Sigmoid colon (tissue), 6 donors: ENCODE measurements at regions not wholly inside any gene's neighbourhood (a gene's known extent, or its start where the extent isn't known, plus 50 kb on each side); places are given as distances from the start of the nearest gene placed in this dataset.

ENCODE experiments used
- DNase-seq: peaks from one replicate; pipeline ENCODE4 v3.0.0-alpha.2; 2019
- H3K27ac ChIP-seq, 4 donors: fragments of 200-600 bp; sonication (generic); one replicate each; pipeline ENCODE4 v1.5.1; 2016 to 2019; ENCODE audit warnings: mild to moderate bottlenecking in 1 of 4
- H3K27me3 ChIP-seq, 3 donors: fragments of 200-600 bp; sonication (generic); one replicate each; pipeline ENCODE4 v1.5.1; 2019; ENCODE audit warnings: mild to moderate bottlenecking in 1 of 3
- H3K36me3 ChIP-seq, 4 donors: fragments of 200-600 bp; sonication (generic); one replicate each; pipeline ENCODE4 v1.5.1; 2016 to 2019
- H3K4me1 ChIP-seq, 4 donors: fragments of 200-600 bp; sonication (generic); one replicate each; pipeline ENCODE4 v1.5.1; 2017 to 2019
- H3K4me3 ChIP-seq, 4 donors: fragments of 200-600 bp; sonication (generic); one replicate each; pipeline ENCODE4 v1.5.1; 2017 to 2019; ENCODE audit warnings: mild to moderate bottlenecking in 2 of 4, moderate library complexity in 1 of 4
- H3K9me3 ChIP-seq, 4 donors: fragments of 200-600 bp in 3 of 4; sonication (generic) in 3 of 4; one replicate each; pipeline versions ENCODE4 v1.5.1 to v1.6.1; 2013 to 2019
- CTCF ChIP-seq, 4 experiments: fragments of 450-650 bp in 3 of 4; fragments of 200-600 bp in 1 of 4; IDR thresholded peaks; one replicate each; pipeline ENCODE4 v1.5.1; 2016 to 2019; ENCODE audit warnings: antibody characterized with exemption in 4 of 4, mild to moderate bottlenecking in 3 of 4, moderate library complexity in 2 of 4
- EP300 ChIP-seq, 4 donors: sonication (generic); formaldehyde crosslinking; IDR thresholded peaks; one replicate each; pipeline ENCODE4 v1.6.1; 2017; ENCODE audit warnings: antibody characterized with exemption in 4 of 4
- POLR2A ChIP-seq, 2 donors: fragments of 450-650 bp; IDR thresholded peaks; one replicate each; pipeline ENCODE4 v1.6.1; 2016; ENCODE audit warnings: antibody characterized with exemption in 2 of 2, mild to moderate bottlenecking in 2 of 2, moderate library complexity in 2 of 2
- POLR2AphosphoS5 ChIP-seq, 4 donors: sonication (generic); formaldehyde crosslinking; IDR thresholded peaks; one replicate each; pipeline ENCODE4 v1.6.1; 2017; ENCODE audit warnings: antibody characterized with exemption in 4 of 4
- WGBS, 2 donors: extraction: QIAGEN DNeasy Blood & Tissue Kit; methylation state at CpG; one replicate each; pipeline ENCODE4 v1.1.7; 2013; 5-methylcytosine and 5-hydroxymethylcytosine counted together
- intact Hi-C: fragments of 100-400 bp; cut with DNase I; formaldehyde crosslinking; loops from one replicate; pipeline ENCODE4 v1.15.1; 2023
- donor health status: healthy with polysubstance abuse.
- donor health status: healthy.

DNA sequence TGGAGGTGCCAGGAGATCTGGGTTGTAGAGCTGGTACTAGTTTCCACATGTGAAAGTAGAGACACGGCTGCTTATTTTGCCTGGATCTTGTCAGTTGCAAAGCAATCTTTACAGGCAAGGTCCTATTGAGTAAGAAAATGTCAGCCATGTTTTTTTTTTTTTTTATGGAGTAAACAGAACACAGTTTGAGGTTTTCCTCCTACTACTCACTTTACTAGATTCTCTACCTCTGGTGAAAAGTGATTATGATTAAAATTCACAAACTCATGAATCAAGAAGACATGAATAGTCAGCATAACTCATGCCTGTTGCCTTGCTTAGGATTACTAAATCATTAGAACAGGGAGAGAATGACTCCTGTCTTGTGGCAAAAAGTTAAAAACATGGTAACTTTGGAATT is 70.1 kb upstream of the PNPT1 start:
- Histone ChIP-seq H3K4me1 (peaks cover 0 to 11% (median 5%) of the 10 kb centered on the region in 4 donors), H3K4me3 (no peak overlapping the region), H3K27ac (no peak overlapping the region), H3K9me3 (no peaks in the 10 kb centered on the region), H3K27me3 (no peaks in the 10 kb centered on the region), H3K36me3 (no peaks in the 10 kb centered on the region)
- TF ChIP-seq CTCF (IDR thresholded peaks at IDR 0.05): no peak
- no peak for TF ChIP-seq POLR2A (IDR thresholded peaks at IDR 0.05)
- no peak for TF ChIP-seq EP300 (IDR thresholded peaks at IDR 0.05)
- TF ChIP-seq POLR2AphosphoS5 (IDR thresholded peaks at IDR 0.05): no peak
- 91 to 95% methylated on average over 1 of the region's 1 CpG for WGBS, 2 donors
- DNase-seq: no peak
- intact Hi-C loops: no loop called here

- Histone ChIP-seq H3K4me3 (no peak overlapping the region), H3K4me1 (peaks cover 0 to 11% (median 5%) of the 10 kb centered on the region in 4 donors), H3K27ac (peak overlapping the region in 2 of 4 donors; percentile 4 to 30), H3K36me3 (no peaks in the 10 kb centered on the region), H3K9me3 (no peaks in the 10 kb centered on the region), H3K27me3 (no peaks in the 10 kb centered on the region)
- 84 to 89% methylated on average over 2 of the region's 2 CpGs for WGBS, 2 donors
- no peak for TF ChIP-seq POLR2AphosphoS5 (IDR thresholded peaks at IDR 0.05)
- TF ChIP-seq EP300 (IDR thresholded peaks at IDR 0.05): no peak
- TF ChIP-seq POLR2A (IDR thresholded peaks at IDR 0.05): no peak
- TF ChIP-seq CTCF (IDR thresholded peaks at IDR 0.05): no peak
- DNase-seq: no peak
- intact Hi-C loops: no loop called here
Observed at GRCh38 chr2:55761526-55761925, 67.9 kb upstream of the PNPT1 start.

GRCh38 chr2:55761024-55761423 is 67.4 kb upstream of the PNPT1 start:
- H3K27ac ChIP-seq: peak overlapping the region in 2 of 4 donors; percentile 4 to 30
- DNase-seq: no peak
- H3K36me3 ChIP-seq: no peaks in the 10 kb centered on the region
- H3K27me3 ChIP-seq: no peaks in the 10 kb centered on the region
- H3K4me3 ChIP-seq: no peak overlapping the region
- TF ChIP-seq POLR2AphosphoS5 (IDR thresholded peaks at IDR 0.05): no peak
- TF ChIP-seq POLR2A (IDR thresholded peaks at IDR 0.05): no peak
- no peak for TF ChIP-seq CTCF (IDR thresholded peaks at IDR 0.05)
- TF ChIP-seq EP300 (IDR thresholded peaks at IDR 0.05): no peak
- no peaks in the 10 kb centered on the region for H3K9me3 ChIP-seq
- intact Hi-C loops: no loop called here
- peaks cover 0 to 11% (median 5%) of the 10 kb centered on the region in 4 donors for H3K4me1 ChIP-seq

- H3K4me3 ChIP-seq: no peak overlapping the region
- H3K27me3 ChIP-seq: no peaks in the 10 kb centered on the region
- 90 to 95% methylated on average over 2 of the region's 2 CpGs for whole genome bisulfite sequencing, 2 donors
- H3K36me3 ChIP-seq: no peaks in the 10 kb centered on the region
- H3K27ac ChIP-seq: no peak overlapping the region
- intact Hi-C loops: no loop called here
- no peaks in the 10 kb centered on the region for H3K9me3 ChIP-seq
- H3K4me1 ChIP-seq: peaks cover 0 to 11% (median 5%) of the 10 kb centered on the region in 4 donors
- TF ChIP-seq CTCF (IDR thresholded peaks at IDR 0.05): no peak
- no peak for TF ChIP-seq EP300 (IDR thresholded peaks at IDR 0.05)
- no peak for TF ChIP-seq POLR2AphosphoS5 (IDR thresholded peaks at IDR 0.05)
- TF ChIP-seq POLR2A (IDR thresholded peaks at IDR 0.05): no peak
- no peak for DNase-seq
Observed at GRCh38 chr2:55760125-55760524, 66.5 kb upstream of the PNPT1 start.

DNA sequence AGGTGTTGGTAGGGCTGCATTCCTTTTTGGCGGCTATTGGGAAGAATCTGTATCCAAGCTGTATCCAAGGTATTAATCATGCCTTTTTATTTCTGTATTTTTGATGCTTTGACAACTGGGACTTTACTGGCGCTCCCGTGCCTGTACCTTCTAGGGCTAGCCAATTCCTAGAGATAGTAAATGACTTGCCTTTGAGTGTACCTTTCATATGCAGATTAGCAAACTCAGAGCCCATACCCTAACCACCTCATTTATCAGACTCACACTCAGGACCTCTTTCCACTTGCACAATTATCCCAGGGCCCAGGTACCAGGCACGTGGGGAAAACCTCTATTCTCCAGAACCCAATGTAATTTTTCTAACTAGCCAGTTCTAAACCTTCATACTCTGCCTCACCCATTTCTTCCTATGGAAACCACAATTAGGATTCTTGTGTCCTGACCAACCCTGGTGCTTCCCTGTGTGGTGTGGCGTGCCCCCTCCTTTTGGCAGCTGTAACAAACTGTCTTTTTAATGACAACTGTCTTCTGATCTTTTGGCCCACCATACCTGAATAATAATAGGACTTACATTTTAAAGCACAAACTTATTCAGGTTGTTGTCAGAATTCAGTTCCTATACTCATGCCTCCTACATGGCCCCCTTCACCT is 65.8 kb upstream of the PNPT1 start:
- Histone ChIP-seq H3K9me3 (no peaks in the 10 kb centered on the region), H3K36me3 (no peaks in the 10 kb centered on the region), H3K27me3 (no peaks in the 10 kb centered on the region), H3K27ac (no peak overlapping the region), H3K4me3 (no peak overlapping the region), H3K4me1 (peaks cover 0 to 11% (median 5%) of the 10 kb centered on the region in 4 donors)
- TF ChIP-seq CTCF (IDR thresholded peaks at IDR 0.05) (no peak), POLR2A (IDR thresholded peaks at IDR 0.05) (no peak), EP300 (IDR thresholded peaks at IDR 0.05) (no peak), POLR2AphosphoS5 (IDR thresholded peaks at IDR 0.05) (no peak)
- 74 to 82% methylated on average over 5 of the region's 5 CpGs for WGBS, 2 donors
- no peak for DNase-seq
- intact Hi-C loops: no loop called here
